ENCODE measurements at regions not wholly inside any gene's neighbourhood (a gene's known extent, or its start where the extent isn't known, plus 50 kb on each side); places are given as distances from the start of the nearest gene placed in this dataset.
A peak's percentile ranks its signal among the peaks of the same experiment; 100 is the strongest.

- Histone ChIP-seq H2BK5ac (ENCODE audit: insufficient read length, low read length) (no peak overlapping the region), H2BK120ac (ENCODE audit: low read depth, low read length, poor library complexity, severe bottlenecking) (no peak overlapping the region), H3K9me3 (ENCODE audit: control insufficient read depth, low read depth, low read length) (no peaks in the 10 kb centered on the region), H3K27ac (ENCODE audit: insufficient read length, low read depth, low read length) (no peak overlapping the region), H3K9ac (ENCODE audit: extremely low read depth, insufficient read length, low read length) (no peak overlapping the region), H3K4me1 (ENCODE audit: insufficient read depth, low read length) (peaks cover 5% of the 10 kb centered on the region; the same call in 1 of the 2 replicates), H2BK12ac (ENCODE audit: insufficient read length, low read depth, low read length) (no peak overlapping the region), H2AK5ac (ENCODE audit: insufficient read length, low read length) (no peak overlapping the region), H2BK20ac (ENCODE audit: low read depth, low read length, poor library complexity, severe bottlenecking) (no peak overlapping the region), H3K4me2 (ENCODE audit: insufficient read depth, insufficient read length, low read length) (no peak overlapping the region), H4K91ac (ENCODE audit: insufficient read length, low read depth, low read length) (no peak overlapping the region), H2BK15ac (ENCODE audit: low read depth, low read length) (no peak overlapping the region), H4K8ac (replicated peaks; ENCODE audit: insufficient read length, low read depth, low read length) (no peak overlapping the region), H3K56ac (ENCODE audit: insufficient read length, low read depth, low read length) (no peak overlapping the region), H3K14ac (ENCODE audit: insufficient read depth, low read length) (no peak overlapping the region), H3K4ac (ENCODE audit: low read depth, low read length) (no peak overlapping the region), H3K23ac (ENCODE audit: insufficient read length, low read depth, low read length) (no peak overlapping the region), H3K23me2 (ENCODE audit: insufficient read length, low read depth, low read length, poor library complexity, severe bottlenecking) (no peaks in the 10 kb centered on the region), H3K79me2 (ENCODE audit: insufficient read depth, low read length) (no peaks in the 10 kb centered on the region), H3K27me3 (ENCODE audit: insufficient read depth, low read length) (no peaks in the 10 kb centered on the region), H4K5ac (ENCODE audit: insufficient read length, low read depth, low read length) (no peak overlapping the region), H4K20me1 (ENCODE audit: control insufficient read depth, insufficient read depth, insufficient read length) (no peaks in the 10 kb centered on the region), H3K79me1 (ENCODE audit: insufficient read depth, low read depth, low read length, poor library complexity, severe bottlenecking) (no peaks in the 10 kb centered on the region), H2AFZ (ENCODE audit: low read length) (no peak overlapping the region), H3K18ac (ENCODE audit: insufficient read length, low read depth, low read length) (no peak overlapping the region), H3T11ph (ENCODE audit: low read length) (no peak overlapping the region)
- Mint-ChIP-seq H3K9me3 (peaks cover 0 to 3% of the 10 kb centered on the region in 2 experiments; a peak in 3 of 5 replicates), H3K4me1 (peaks cover 8 to 18% of the 10 kb centered on the region in 2 experiments; a peak in 3 of 4 replicates), H3K27ac (no peak overlapping the region), H3K4me3 (no peak overlapping the region), H3K27me3 (ENCODE audit: low read depth) (no peaks in the 10 kb centered on the region), H3K36me3 (ENCODE audit: insufficient read depth in 1 of 3, low read depth in 3 of 3) (0 out of 7 replicates have a peak, but pooled peaks cover 0 to 3% (median 0%) of the 10 kb centered on the region in 3 experiments)
- WGBS (ENCODE audit: extremely low coverage, insufficient read length, low lambda C conversion rate) = no CpG with 5 or more reads among the region's 8 CpGs
- DNase-seq = no peak
- TF ChIP-seq, protein P1, sequence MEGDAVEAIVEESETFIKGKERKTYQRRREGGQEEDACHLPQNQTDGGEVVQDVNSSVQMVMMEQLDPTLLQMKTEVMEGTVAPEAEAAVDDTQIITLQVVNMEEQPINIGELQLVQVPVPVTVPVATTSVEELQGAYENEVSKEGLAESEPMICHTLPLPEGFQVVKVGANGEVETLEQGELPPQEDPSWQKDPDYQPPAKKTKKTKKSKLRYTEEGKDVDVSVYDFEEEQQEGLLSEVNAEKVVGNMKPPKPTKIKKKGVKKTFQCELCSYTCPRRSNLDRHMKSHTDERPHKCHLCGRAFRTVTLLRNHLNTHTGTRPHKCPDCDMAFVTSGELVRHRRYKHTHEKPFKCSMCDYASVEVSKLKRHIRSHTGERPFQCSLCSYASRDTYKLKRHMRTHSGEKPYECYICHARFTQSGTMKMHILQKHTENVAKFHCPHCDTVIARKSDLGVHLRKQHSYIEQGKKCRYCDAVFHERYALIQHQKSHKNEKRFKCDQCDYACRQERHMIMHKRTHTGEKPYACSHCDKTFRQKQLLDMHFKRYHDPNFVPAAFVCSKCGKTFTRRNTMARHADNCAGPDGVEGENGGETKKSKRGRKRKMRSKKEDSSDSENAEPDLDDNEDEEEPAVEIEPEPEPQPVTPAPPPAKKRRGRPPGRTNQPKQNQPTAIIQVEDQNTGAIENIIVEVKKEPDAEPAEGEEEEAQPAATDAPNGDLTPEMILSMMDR (conservative IDR thresholded peaks at IDR 0.05) = peak; percentile 82
Measured at GRCh38 chr12:39103552-39104165, 198.3 kb upstream of the CPNE8 start.

Data from H9 (cell line).